CD4-positive, alpha-beta T cell treated with Interleukin-10 for 1 hour (primary cell): ENCODE measurements at regions not wholly inside any gene's neighbourhood (a gene's known extent, or its start where the extent isn't known, plus 50 kb on each side); places are given as distances from the start of the nearest gene placed in this dataset.

Source experiments
- DNase-seq: peaks from one replicate; pipeline ENCODE4 v3.0.0-alpha.2; 2020

- no peak for DNase-seq
These were observed 703.7 kb upstream of the FZD8 start for GRCh38 chr10:36345807-36346206.

DNA sequence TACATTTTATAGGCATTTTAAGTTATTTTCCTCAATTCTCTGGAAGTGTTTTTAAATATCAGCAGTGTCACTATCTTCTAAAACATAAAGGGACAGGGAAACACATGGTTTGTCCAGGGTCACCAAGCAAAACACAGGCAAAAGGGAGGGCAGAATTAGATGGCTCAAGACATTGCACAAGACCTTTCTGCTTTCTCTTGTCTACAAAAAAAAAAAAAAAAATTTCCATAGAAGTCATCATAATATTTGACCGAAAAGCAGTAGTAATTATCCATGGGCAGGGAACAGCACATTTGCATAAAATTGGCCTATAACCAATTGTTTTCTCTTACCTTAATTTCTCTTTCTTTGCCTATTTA lies 703.1 kb upstream of the FZD8 start:
- no peak for DNase-seq

- DNase-seq: no peak
These were observed 702.4 kb upstream of the FZD8 start for GRCh38 chr10:36344240-36345174.

DNA sequence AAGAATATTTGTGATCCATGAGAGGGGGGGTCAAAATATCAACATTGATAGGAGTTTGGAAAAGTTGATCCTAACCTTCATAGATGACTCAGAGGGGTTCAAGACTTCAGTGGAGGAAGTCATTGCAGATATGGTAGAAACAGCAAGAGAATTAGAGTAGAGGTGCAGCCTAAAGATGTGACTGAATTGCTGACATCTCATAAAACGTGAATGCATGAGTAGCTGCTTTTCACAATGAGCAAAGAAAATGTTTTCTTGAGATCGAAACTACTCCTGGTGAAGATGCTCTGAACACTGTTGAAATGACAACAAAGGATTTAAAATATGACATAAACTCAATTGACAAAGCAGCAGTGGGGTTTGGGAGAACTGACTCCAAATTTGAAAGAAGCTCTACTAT lies 700.7 kb upstream of the FZD8 start:
- no peak for DNase-seq

- DNase-seq: no peak
These were observed 699.4 kb upstream of the FZD8 start for GRCh38 chr10:36341471-36341870.

DNA sequence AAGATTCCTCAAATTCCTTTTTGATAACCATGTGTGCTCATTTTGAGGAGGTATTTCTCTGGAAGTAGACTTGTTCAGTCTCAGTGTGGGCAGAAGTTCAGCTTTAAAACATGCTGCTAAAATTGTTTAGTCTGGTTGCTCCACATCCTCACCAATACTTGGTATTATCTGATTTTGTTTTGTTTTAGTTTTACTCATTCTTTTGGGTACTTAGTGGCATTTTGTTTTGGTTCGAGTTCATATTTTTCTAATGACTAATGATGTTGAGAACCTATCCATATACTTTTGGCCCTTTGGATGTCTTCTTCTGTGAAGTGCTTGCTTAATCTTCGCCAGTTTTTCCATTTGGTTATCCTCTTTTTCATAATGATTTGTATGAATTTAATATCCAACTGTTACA lies 694.2 kb upstream of the FZD8 start:
- no peak for DNase-seq

DNA sequence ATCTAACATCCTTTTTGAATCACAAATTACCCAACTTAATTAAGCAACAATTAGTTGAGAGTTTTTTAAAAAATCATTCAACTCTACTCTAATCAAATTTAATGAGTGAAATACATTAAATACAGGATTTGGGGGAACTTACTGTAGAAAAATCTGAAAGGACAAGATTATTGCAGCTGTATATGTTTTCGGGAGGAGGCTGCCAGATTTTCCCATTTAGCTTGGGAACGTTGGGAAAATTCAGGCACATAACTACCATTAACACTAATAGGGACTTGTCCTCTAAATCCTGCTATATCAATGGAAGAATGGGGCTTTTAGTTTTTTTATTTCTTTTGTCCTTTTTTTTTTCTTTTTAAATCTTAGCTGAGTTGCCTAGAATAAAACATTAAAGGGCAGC lies 691.4 kb upstream of the FZD8 start:
- DNase-seq: no peak

DNA sequence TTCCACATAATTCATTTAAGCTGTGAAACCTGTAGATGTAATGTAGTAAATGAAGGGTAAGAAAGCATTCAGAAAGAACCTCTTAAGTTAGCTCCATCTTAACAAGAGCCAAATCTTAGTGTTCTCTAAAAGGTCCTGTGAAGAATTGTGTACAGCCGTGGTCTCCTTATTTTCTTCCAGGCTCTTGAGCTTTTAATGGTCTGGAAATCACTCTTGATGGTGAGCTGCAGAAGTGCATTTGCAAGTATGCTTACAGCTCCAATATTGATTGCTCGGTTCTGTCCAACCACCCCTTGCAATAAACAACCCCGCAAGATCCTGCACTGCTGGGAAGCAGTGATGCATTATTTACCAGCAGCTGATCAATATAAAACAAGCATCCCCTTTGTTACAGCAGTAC lies 690.8 kb upstream of the FZD8 start:
- no peak for DNase-seq

GRCh38 chr10:36331121-36331520 lies 689.0 kb upstream of the FZD8 start:
- no peak for DNase-seq

- no peak for DNase-seq
These were observed 683.7 kb upstream of the FZD8 start for GRCh38 chr10:36325815-36326214.

DNA sequence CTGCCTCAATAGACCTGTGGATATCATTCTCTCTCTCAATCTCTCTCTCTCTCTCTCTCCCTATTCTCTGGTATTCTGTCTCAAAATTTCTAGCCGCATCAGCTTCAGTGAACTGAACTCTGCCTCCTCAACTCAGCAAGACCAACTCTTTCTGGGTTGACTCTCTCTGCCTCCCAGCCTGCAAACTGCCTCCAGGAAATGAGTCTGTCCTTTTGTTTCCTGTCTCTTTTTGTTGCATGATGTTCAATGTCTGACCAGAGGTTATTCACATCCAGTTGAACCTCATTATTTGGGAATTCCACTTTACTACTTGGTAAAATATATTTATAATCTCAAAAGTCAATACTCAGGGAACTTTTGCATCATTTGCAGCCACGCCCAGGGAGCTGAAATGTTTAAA lies 682.7 kb upstream of the FZD8 start:
- DNase-seq: no peak

- DNase-seq: no peak
These were observed 671.0 kb upstream of the FZD8 start for GRCh38 chr10:36313142-36313541.

- DNase-seq: no peak
These were observed 661.8 kb upstream of the FZD8 start for GRCh38 chr10:36303896-36304295.

DNA sequence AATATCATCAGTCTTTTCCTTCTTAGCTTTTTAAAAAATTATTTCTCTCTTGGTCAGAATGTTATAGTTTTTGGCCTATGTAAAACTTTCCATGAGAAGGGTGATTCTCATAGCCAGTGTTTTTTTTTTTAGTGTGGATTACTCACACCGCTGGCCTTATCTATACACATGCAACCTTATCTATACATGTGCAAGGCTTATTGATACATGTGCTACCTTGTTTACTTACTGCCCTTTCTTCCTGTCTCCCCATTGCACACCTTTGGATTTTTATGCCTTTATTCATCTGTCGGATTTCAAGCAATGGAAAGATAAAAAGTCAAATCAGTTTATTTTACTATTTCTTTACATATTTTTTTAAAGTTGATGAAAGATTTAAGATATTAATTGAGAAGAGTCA lies 660.0 kb upstream of the FZD8 start:
- DNase-seq: no peak

- no peak for DNase-seq
These were observed 659.4 kb upstream of the FZD8 start for GRCh38 chr10:36301539-36301938.

DNA sequence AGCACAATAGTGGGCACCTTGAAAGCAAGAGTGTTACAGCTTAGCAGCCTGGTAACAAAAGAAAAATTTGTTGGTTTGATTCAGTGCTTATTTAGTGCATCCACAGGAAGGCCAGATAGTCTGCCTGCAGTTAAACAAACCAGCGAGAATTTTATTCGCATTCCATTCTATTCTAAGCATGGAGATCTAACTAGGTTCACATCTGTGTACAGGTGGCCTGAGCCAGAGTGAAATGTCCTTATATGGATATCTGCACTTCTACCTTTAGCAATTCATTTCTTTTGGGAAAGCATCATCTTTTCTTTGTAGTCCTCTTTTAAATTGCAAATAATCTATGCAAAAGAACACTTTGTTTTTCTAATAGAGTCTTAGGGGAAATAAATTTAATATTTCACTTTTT lies 659.0 kb upstream of the FZD8 start:
- DNase-seq: no peak

- DNase-seq: no peak
These were observed 641.7 kb upstream of the FZD8 start for GRCh38 chr10:36283827-36284226.

DNA sequence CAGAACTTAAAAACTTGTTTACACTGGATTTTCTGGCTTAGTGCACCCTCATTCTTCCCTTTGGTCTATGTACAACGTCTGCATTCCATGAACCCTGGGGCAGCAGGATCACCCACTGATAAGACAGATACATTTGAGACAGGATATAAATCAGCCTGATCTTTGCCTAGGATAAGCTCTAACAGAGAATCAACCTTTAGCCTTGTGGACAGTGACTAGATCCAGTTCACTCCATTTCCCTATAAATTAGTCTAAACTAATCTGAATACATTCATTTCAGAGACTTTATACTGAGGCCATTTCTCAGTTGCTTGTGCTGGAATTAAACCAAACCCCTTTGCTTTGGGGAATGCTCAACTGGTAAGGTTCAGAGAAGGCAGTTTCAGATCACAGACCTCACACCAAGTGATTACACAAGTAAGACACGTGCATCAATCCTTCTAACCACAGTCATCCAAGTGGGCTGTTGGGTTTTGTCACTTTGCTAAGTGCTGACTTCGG lies 639.8 kb upstream of the FZD8 start:
- no peak for DNase-seq

DNA sequence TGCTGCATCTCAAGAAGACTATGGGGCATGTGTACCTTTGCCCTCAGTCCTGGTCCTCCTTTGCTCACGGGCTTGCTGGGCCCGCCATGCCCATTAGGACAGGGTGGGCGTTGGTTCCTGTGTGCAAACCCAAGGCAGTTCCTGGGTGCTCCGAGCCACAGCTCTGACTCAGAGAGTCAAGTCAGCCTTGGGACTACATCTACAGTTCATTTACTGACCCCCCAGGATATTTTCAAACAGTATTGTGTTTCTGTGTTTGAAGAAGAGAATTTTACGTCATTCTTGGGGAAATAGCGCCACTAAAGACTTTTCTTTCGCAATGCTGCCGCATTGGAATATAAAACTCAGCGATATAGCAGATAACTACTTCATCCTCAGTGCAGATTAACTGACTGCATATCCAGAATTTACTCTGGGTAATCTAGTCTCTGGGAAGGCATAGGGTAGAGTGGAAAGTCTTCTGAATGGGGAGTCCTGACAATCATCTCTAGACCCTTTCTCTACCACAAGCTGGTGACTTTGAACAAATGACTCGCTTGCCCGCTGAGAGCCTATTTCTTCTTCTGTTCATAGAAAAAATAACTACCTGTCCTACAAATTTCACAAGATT lies 638.9 kb upstream of the FZD8 start:
- DNase-seq: no peak

GRCh38 chr10:36280321-36280741 lies 638.2 kb upstream of the FZD8 start:
- DNase-seq: no peak

GRCh38 chr10:36278176-36278575 lies 636.1 kb upstream of the FZD8 start:
- no peak for DNase-seq

- DNase-seq: no peak
These were observed 635.4 kb upstream of the FZD8 start for GRCh38 chr10:36277459-36277858.

DNA sequence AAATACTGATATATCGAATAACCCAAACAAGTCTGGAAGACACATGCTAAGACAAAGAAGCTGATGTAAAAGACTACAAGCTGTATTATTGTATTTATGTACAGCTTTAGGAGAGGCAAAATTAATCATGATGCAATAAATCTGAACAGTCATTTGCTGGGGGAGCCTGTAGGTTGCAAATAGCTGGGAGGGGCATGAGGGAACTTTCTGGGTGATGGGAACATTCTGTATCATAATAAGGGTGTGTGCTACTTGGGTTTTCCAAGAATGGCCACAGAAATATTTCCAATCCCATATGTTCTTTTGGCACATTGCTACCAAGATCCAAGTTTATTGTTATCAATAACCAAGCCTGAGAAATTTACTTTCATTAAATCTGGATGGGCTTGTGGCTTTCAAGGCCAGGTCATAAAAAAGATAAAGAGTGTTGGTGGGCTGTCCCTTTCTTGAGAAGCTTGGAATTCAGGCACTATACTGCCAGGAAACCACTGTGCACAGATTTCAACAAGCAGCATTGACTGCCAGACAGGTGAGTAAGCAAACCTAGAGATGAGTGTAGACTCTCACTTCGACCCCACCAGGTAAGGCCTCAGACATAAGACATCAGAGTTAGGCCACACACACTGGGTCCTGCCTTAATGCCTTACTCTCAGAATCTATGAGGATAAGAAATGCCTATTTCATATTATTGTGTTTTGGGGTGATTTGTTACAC lies 629.7 kb upstream of the FZD8 start:
- no peak for DNase-seq

DNA sequence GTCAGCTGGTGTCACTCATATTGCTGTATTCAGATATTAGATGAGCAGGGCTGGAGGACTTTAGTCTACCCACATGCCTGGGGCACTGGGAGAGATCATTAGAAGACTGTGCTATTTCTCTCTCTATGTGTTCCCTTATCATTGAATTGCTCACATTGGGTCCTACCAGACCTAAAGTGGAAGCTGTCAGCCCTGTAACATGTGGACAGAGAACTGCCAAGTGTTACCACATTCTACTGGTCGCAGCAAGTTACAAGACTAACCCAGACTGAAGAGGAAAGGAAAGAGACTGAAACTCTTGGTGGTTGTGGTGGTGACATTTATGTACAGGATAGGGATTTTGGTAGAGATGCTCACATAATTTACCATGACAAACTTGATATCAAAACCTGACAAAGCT lies 627.1 kb upstream of the FZD8 start:
- DNase-seq: no peak
